NOMO-1 (cell line): ENCODE measurements at regions not wholly inside any gene's neighbourhood (a gene's known extent, or its start where the extent isn't known, plus 50 kb on each side); places are given as distances from the start of the nearest gene placed in this dataset.
A peak's percentile ranks its signal among the peaks of the same experiment; 100 is the strongest.

ENCODE experiments used
- DNase-seq, 2 experiments: peaks; one replicate each; lab custom pipeline; 2025; ENCODE audit not compliant: unreplicated experiment in 2 of 2; lab: John Stamatoyannopoulos, UW

- no peak for DNase-seq
Observed at GRCh38 chr14:35989736-35990135, 163.6 kb downstream of the BRMS1L start.

DNA sequence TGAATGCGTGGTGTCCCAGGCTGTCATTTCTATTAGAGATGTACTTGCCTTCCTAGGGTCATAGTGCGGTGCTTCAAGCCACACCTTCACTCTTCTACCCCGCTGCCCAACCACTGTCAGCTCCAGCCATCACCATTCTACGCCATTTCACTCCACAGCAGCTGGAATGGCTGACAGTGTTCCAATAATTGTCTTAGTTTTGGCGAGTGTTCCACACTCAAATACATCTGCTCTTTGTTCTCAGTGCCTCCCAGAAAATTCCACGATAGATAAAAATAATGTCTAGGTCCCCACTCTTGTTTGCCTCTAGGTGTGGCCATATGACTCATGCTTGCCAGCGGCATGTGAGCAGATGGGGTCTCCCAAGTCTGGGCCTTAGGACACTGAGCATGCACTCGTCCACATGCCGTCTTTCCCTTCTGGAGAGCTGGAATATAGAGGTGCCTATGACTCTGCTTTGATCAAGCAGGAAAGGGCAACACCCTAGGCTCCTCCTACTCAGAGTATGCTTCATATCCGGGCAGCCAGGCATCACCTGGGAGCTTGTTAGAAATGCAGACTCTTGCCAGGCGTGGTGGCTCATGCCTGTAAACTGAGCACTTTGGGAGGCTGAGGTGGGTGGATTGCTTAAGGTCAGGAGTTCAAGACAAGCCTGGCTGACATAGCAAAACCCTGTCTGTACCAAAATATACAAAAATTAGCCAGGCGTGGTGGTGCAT is 163.0 kb downstream of the BRMS1L start:
- no peak for DNase-seq

DNA sequence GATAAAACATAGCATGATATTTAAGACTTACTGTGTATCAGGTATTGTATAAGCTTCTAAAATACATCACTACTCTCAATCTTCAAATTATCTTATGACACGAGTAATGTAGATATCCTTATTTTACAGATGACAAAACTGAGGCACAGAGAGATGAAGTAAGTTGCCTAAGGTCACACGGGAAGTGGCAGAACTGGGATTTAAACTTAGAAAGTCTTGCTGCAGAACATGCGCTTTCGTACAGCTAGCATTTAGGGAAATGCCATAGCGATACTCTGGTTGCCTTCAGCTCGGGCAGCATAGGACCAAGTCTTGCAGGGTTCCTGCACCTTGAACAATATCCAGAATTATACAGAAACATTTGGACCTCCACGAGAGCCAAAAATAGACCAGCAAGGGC is 162.4 kb downstream of the BRMS1L start:
- DNase-seq = no peak

- no peak for DNase-seq
Observed at GRCh38 chr14:35987731-35988130, 161.6 kb downstream of the BRMS1L start.

DNA sequence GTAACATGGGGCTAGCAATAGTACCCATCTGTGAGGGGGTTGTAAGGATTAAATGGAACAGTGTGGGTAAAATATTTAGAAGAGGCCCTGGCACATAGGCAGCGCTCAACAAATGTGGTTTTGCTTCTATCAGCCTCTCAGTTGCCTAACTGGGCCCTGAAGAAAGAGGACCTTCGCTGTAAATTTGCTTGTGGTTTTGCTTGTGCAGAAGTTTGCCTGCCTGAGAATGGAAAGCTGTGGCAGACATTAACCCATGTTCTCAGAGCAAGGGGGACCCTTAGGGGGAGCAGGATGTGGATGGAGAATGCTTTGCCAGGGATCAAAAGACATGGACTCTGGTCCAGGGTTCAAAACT is 160.1 kb downstream of the BRMS1L start:
- peak; percentile 21 to 60 for DNase-seq

DNA sequence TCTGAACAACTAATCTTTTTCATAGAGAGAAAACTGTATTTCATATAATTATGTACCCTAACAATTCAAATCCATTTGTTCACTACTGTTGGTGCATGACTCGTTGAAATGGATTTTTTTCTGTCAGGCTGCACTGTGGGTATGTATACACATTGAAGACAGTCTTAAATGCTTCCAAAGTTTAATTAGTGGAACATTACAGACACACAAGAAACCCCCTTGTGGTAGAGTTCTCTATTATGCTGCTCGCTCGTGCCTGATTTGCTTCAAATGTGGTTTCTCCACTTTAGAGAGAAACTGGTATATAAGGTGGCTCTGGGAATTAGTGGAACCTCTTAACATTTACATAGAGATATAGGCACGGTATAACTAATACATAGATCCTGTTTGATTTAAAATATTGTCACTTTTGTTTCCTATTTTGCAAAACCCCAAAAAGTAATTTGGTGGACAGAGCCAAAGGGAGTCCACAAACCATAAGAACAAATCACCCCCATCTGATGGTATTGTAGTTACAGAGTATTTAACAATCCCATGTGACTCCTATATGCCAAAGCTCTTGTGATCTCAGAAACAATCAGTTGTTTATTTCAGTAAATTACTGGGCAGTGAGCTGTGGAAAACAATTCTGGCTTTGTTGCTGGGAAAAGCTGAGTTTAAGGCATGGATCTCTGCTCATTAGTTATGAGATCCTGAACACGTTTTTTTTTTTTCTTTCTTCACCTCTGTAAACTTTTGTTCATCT is 159.5 kb downstream of the BRMS1L start:
- no peak for DNase-seq

DNA sequence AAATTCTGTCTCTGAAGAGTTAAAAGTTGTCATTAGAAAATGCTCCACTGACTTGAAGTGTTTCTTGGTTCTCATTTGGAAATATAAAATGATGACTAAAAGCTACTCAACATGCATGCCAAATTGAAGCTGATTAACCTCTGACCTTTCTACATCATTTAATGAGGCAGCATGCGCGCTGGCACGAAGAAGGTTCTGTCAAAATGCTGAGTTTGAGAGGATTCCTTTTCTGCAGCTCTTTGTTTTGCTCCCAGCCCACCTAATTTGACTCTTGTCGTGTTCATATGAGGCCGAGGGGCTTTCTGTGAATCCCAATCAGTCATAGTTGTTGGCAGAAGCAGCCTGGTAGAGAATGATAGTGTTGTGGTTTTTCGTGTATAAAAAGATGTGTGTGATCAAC is 153.4 kb downstream of the BRMS1L start:
- DNase-seq = no peak

GRCh38 chr14:35978561-35978960 is 152.4 kb downstream of the BRMS1L start:
- DNase-seq = no peak

- no peak for DNase-seq
Observed at GRCh38 chr14:35975814-35976213, 149.7 kb downstream of the BRMS1L start.

DNA sequence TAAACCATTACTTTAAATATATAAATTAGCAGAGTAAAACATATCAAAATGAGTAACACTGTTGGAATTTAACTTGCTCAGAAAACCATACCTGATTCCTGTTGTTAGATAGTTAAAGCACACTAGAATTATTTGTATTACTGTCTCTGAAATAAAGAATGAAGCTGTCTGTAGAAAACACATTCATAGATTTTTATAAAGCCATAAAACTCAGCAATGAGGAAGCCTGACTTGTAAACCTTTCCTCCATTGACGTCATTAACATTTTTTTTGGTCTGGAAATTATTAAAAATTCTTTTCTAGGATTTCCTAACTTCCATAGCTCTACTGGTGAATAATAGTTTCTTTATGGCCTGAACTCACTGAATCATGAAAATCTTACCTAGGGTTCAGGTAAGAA is 147.6 kb downstream of the BRMS1L start:
- DNase-seq = no peak

GRCh38 chr14:35971965-35972630 is 146.0 kb downstream of the BRMS1L start:
- DNase-seq = no peak

GRCh38 chr14:35969310-35969709 is 143.2 kb downstream of the BRMS1L start:
- no peak for DNase-seq

- no peak for DNase-seq
Observed at GRCh38 chr14:35965400-35965799, 139.3 kb downstream of the BRMS1L start.

DNA sequence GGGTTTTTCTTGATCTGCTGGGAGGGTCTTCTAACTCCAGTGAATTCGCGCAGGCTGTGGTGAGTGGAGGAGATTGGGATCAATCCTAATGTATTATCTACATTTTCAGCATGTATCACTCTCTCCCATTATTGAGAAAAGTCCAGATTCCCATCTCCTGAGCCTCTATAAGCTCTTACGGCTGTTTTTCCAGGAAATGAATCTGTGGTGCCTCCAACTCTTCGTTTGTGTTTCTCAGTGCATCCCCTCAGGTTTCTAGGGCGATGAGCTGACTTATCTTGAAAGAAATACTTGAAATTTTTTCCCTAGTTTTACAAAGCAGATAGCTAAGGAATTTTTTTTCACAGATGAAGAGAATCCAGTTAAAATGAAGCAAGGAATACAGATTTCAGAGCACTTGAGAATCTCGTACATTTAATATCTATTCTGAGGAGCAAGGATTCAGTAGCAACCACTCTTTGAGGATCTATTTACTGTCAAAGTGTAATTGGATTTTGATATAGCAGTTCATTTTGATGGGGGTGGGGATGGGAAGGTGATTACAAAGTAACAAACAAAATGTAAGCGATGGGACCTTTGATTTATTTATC is 138.7 kb downstream of the BRMS1L start:
- no peak for DNase-seq

DNA sequence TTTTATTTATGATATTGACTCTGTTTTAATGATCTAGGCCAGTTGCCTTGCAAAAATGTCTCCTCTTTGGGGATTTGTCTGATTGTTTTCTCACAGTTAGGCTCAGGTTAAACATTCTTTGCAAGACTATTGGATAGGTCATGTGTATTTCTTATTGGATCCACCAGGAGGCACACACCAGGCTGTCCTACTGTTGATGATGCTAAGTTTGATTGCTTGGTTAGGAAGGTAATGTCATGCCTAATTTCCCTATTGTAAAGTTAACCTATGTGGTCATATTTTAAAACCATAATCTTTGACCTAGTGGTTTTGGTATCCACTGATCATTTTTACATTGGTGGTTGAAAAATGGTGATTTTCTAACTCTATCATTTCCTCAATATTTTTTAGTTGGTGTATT is 137.1 kb downstream of the BRMS1L start:
- DNase-seq = no peak

GRCh38 chr14:35961697-35962274 is 135.6 kb downstream of the BRMS1L start:
- no peak for DNase-seq

GRCh38 chr14:35959835-35960234 is 133.7 kb downstream of the BRMS1L start:
- no peak for DNase-seq

DNA sequence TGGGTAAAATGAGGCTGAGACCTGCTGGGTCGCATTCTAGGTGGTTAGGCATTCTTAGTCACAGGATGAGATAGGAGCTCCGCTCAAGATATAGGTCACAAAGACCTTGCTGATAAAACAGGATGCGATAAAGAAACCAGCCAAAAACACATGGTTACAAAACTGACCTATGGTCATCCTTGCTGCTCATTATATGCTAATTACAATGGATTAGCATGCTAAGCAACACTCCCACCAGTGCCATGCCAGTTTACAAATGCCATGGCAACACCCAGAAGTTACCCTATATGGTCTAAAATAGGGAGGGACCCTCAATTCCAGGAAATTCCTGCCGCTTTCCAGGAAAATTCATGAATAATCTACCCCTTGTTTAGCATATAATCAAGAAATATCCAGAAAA is 132.4 kb downstream of the BRMS1L start:
- no peak for DNase-seq

- DNase-seq = no peak
Observed at GRCh38 chr14:35956376-35957085, 130.4 kb downstream of the BRMS1L start.

- no peak for DNase-seq
Observed at GRCh38 chr14:35952584-35952983, 126.4 kb downstream of the BRMS1L start.
